ENCODE measurements at regions not wholly inside any gene's neighbourhood (a gene's known extent, or its start where the extent isn't known, plus 50 kb on each side); places are given as distances from the start of the nearest gene placed in this dataset.

GRCh38 chr16:55082591-55082976 lies 151.9 kb downstream of the IRX5 start:
- no peaks in the 10 kb centered on the region for H3K27me3 ChIP-seq (replicated peaks; ENCODE audit: insufficient read depth)
- no peak for TF ChIP-seq CTCF (IDR thresholded peaks at IDR 0.05)
- no peaks in the 10 kb centered on the region for H3K9me3 ChIP-seq
- H3K4me1 ChIP-seq (ENCODE audit: control insufficient read depth in 1 of 2, low read depth in 2 of 2): peaks cover 0 to 6% of the 10 kb centered on the region in 2 donors
- H3K27ac ChIP-seq: no peak overlapping the region
- H3K36me3 ChIP-seq: no peaks in the 10 kb centered on the region
- peak overlapping the region; percentile 50 for H3K4me3 ChIP-seq
- no peak for DNase-seq (ENCODE audit: low spot score)
- ATAC-seq (ENCODE audit: insufficient number of reproducible peaks, low FRiP score, low read depth): no peak

DNA sequence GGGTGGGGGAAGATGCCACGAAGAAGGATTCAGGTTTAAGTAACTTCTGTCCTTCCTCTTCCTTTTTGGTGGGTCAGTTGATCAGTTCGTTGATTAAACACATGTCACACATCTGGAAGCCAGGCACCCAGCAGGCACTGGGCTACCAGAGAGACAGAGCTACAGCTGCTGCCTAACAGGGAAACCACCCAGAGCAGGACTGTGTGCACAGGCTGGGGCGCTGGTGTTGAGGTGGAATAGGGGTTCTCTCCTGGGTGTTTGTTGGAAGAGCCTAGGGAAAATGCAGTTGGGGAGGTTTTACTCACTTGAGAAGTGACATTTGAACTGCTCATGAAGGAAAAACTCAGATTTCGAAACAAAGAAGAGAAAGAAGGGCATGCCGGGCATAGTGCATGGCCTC lies 152.4 kb downstream of the IRX5 start:
- Histone ChIP-seq H3K27ac (no peak overlapping the region), H3K36me3 (no peaks in the 10 kb centered on the region), H3K4me3 (no peak overlapping the region), H3K4me1 (ENCODE audit: control insufficient read depth in 1 of 2, low read depth in 2 of 2) (peaks cover 0 to 6% of the 10 kb centered on the region in 2 donors), H3K27me3 (replicated peaks; ENCODE audit: insufficient read depth) (no peaks in the 10 kb centered on the region), H3K9me3 (no peaks in the 10 kb centered on the region)
- ATAC-seq (ENCODE audit: insufficient number of reproducible peaks, low FRiP score, low read depth): no peak
- no peak for DNase-seq (ENCODE audit: low spot score)
- TF ChIP-seq CTCF (IDR thresholded peaks at IDR 0.05): no peak

GRCh38 chr16:55088098-55088497 lies 157.4 kb downstream of the IRX5 start:
- Histone ChIP-seq H3K4me3 (no peak overlapping the region), H3K27me3 (replicated peaks; ENCODE audit: insufficient read depth) (no peaks in the 10 kb centered on the region), H3K9me3 (no peaks in the 10 kb centered on the region), H3K4me1 (ENCODE audit: control insufficient read depth in 1 of 2, low read depth in 2 of 2) (no peaks in the 10 kb centered on the region), H3K36me3 (no peaks in the 10 kb centered on the region), H3K27ac (no peak overlapping the region)
- ATAC-seq (ENCODE audit: insufficient number of reproducible peaks, low FRiP score, low read depth): no peak
- DNase-seq (ENCODE audit: low spot score): no peak
- no peak for TF ChIP-seq CTCF (IDR thresholded peaks at IDR 0.05)

GRCh38 chr16:55089600-55089999 lies 158.9 kb downstream of the IRX5 start:
- no peak for DNase-seq (ENCODE audit: low spot score)
- H3K4me1 ChIP-seq (ENCODE audit: control insufficient read depth in 1 of 2, low read depth in 2 of 2): no peaks in the 10 kb centered on the region
- no peak overlapping the region for H3K4me3 ChIP-seq
- H3K9me3 ChIP-seq: no peaks in the 10 kb centered on the region
- H3K27me3 ChIP-seq (replicated peaks; ENCODE audit: insufficient read depth): no peaks in the 10 kb centered on the region
- no peak for TF ChIP-seq CTCF (IDR thresholded peaks at IDR 0.05)
- no peak for ATAC-seq (ENCODE audit: insufficient number of reproducible peaks, low FRiP score, low read depth)
- H3K27ac ChIP-seq: no peak overlapping the region
- H3K36me3 ChIP-seq: no peaks in the 10 kb centered on the region

GRCh38 chr16:55091213-55091870 lies 160.7 kb downstream of the IRX5 start:
- Histone ChIP-seq H3K27me3 (replicated peaks; ENCODE audit: insufficient read depth) (no peaks in the 10 kb centered on the region), H3K36me3 (no peaks in the 10 kb centered on the region), H3K4me1 (ENCODE audit: control insufficient read depth in 1 of 2, low read depth in 2 of 2) (no peaks in the 10 kb centered on the region), H3K27ac (no peak overlapping the region), H3K9me3 (no peaks in the 10 kb centered on the region), H3K4me3 (no peak overlapping the region)
- ATAC-seq (ENCODE audit: insufficient number of reproducible peaks, low FRiP score, low read depth) (no peak), DNase-seq (ENCODE audit: low spot score) (no peak)
- TF ChIP-seq CTCF (IDR thresholded peaks at IDR 0.05): no peak

Measured in thoracic aorta (tissue), 2 donors.